ENCODE measurements at regions not wholly inside any gene's neighbourhood (a gene's known extent, or its start where the extent isn't known, plus 50 kb on each side); places are given as distances from the start of the nearest gene placed in this dataset.

DNA sequence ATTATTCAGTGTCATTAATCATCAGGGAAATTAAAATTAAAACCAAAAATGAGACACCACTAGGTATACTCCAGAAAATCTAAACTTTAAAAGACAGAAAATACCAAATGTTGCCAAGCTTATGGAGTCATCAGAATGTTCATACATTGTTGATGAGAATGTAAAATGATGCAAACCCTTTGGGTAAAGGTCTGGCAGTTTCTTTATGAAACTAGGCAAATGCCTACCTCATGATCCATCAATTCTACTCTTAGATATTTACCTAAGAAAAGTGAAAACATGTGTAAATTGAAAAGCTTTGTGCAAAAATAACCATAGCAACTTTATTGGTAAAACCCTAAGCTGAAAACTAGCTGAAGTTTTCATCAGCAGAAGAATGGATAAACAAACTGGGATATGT lies 329.5 kb upstream of the MEOX2 start:
- no peak for TF ChIP-seq POLR2A (IDR thresholded peaks at IDR 0.05)
- TF ChIP-seq, protein P1, sequence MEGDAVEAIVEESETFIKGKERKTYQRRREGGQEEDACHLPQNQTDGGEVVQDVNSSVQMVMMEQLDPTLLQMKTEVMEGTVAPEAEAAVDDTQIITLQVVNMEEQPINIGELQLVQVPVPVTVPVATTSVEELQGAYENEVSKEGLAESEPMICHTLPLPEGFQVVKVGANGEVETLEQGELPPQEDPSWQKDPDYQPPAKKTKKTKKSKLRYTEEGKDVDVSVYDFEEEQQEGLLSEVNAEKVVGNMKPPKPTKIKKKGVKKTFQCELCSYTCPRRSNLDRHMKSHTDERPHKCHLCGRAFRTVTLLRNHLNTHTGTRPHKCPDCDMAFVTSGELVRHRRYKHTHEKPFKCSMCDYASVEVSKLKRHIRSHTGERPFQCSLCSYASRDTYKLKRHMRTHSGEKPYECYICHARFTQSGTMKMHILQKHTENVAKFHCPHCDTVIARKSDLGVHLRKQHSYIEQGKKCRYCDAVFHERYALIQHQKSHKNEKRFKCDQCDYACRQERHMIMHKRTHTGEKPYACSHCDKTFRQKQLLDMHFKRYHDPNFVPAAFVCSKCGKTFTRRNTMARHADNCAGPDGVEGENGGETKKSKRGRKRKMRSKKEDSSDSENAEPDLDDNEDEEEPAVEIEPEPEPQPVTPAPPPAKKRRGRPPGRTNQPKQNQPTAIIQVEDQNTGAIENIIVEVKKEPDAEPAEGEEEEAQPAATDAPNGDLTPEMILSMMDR (IDR thresholded peaks at IDR 0.05), result no peak
